ENCODE measurements at regions not wholly inside any gene's neighbourhood (a gene's known extent, or its start where the extent isn't known, plus 50 kb on each side); places are given as distances from the start of the nearest gene placed in this dataset.
"Not testable (repeated sequence)": the region's sequence is repeated elsewhere in the genome, so short reads cannot be mapped to it uniquely, and the experiment has no call there.

DNA sequence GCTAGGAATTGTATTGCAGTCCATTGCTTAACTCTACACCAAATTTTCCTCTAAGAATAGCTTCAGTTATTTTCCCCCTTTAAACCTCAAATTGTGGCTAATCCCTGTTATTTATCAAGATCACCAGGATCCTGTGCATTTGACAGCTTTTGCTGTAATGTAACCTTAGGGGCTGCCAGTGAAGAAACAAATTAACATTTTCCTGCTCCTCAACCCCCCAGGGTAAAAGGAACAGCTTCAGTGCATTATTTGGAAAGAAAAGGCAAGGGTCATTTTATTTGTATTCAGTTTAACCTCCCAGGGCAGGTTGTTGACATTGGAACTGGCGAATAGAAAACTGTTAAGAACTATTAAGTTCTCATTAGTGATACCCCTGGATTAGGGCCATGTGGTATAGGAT, 57.0 kb downstream of the PCDH20 start:
- no peak for DNase-seq

DNA sequence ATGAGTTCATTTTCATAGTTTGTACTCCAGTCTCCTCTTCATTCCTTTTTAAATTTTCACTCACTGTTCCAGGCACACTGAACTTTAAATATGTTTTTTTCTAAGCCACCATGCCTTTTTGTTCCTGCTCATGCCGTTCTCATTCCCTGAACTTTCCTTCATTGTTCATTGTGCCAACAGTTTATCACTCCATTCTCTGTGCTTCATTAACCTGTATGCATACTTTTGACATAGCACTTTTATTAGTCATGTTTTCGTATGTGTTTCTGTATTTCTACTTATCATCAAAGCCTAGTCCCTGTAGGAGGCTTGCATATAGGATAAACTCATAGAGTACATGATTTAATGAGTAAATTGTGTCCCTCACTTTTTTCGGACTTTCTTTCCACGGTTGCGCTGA, 65.3 kb downstream of the PCDH20 start:
- no peak for DNase-seq

DNA sequence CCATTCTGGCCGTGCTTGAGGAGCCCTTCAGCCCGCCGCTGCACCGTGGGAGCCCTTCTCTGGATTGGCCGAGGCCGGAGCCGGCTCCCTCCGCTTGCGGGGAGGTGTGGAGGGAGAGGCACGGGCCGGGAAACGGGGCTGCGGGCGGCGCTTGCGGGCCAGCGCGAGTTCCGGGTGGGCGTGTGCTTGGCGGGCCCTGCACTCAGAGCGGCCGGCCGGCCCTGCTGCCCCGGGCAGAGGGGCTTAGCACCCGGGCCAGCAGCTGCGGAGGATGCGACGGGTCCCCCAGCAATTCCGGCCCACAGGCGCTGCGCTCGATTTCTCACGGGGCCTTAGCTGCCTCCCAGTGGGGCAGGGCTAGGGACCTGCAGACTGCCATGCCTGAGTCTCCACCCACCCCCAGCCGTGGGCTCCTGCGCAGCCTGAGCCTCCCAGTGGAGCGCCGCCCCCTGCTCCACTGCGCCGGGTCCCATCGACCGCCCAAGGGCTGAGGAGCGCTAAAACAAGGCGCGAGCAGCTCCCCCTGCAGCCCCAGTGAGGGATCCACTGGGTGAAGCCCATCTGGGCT, 76.5 kb downstream of the PCDH20 start:
- no peak for DNase-seq

DNA sequence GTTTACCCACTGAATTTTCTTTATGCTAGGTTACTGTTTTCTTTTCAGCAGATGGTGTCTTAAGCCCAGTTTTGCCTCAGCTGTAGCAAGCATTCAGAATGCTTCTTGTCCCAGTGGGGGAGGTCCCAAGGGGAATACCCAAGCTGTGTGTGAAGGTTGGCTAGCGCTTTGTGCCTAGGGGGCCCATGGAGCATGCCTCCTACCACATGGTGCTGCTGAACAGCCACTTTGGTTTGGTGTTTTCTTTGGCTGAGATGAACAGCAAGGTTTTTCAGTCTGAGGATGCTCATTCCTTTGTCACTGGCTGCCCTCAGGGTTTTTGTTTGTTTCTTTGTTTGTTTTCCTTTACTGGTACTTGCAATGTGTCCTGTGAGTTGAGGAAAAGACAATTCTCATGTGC, 99.0 kb downstream of the PCDH20 start:
- DNase-seq, result no peak

DNA sequence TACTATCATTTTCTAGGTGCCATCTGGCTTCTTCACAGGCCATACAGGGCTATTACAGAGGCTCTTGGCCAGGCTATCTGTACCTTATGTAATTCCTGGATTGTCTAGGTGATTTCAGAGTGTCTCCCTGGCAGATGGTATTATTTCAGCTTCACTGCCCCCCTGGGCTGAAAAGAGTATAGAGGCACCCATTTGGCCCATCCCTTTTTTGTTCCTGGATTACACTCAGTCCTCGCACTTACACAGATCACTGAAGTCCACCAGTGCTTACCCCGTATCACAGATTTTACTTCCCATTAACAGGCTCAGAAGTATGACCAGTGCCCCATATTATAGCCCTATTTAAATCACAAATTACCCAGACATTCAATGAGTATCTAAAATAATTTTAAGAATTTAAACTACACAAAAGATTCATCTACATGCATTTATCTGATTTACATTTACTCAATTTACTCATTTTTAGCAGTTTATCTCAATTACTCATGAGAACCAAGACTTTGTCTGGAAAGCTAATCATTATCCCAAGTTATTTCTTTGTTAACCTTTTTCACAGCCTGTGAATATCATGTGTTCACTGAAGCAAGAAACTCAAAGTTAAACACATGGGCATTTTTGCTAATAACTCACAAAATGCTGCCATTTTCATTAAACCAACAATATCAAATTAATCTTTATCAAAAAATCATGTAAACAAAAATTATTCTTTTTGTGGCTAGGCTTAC, 121.0 kb downstream of the PCDH20 start:
- no peak for DNase-seq

DNA sequence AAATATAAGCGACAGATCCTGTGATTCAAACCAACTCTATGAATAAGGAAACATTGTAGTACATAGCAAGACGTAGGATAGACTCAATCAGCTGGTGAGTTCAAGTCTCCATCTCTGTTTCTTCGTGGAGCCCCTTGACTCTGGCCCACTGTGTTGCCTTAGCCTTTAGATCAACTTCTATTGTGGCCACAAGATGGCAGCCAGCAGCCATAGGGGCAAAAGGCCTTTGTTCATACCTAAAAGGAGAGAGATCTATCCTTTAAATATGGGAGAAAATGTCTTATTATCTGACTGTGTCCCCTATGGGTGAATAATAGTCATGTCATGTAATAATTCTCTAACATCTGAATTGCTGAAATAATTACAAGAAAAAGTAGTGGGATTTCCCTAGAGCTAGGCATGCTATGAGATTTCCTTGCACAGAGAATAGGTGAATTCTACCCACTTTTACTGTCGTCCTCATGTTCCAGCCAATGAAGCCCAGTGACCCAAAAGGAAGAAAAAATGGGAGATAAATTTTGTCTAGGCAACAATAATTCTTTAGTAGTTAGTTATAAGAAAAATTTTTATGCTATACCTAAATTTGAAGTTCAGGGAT, 129.4 kb downstream of the PCDH20 start:
- no peak for DNase-seq

DNA sequence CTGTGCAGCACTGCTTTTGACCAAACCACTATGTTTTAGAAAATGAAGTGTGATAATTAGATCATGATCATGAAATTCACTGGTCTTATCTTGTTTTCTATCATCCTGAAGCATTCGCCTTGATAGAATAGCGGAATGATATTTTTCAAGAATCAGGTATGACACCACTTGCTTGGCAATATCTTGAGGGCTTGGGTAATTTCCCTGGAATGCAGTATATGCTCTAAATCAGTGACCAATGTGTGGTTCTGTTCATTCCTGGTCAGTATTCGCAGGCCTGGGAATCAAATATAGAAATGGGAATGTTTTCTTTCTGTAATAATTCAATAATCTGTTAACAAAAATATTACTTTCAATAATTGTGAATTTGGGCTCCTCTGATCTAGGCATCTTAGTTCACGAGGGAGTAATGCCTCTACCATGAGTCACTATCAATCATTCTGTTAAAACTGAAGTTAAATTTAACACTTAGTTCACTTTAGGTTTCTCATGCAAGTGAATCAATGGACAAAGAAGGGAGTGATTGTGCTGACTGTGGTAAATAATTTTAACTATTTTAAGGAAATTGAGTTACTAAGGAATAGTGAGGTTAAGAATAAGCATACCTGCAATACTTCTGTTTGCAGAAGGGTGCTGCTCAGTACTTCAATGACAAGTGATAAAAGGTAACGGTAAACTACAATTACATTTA, 137.9 kb downstream of the PCDH20 start:
- DNase-seq, result no peak

DNA sequence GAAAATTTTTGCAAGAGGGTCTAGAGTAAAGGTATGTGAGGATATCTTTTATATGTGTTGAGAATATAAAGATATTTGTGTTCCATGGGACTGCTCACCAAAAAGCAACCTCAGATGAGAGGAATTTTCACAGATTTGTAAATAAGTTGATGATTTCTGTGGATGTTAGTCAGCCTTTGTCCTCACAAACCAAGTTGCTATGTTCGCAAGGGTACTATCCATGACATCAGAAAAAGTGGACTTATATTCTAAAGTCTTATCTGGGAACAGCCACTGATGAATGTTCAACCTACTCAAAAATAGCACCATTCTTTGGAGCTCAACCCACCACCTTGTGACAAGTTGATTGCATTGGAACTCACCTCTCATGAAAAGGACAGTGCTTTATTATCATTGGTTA, 138.6 kb downstream of the PCDH20 start:
- DNase-seq, result no peak

DNA sequence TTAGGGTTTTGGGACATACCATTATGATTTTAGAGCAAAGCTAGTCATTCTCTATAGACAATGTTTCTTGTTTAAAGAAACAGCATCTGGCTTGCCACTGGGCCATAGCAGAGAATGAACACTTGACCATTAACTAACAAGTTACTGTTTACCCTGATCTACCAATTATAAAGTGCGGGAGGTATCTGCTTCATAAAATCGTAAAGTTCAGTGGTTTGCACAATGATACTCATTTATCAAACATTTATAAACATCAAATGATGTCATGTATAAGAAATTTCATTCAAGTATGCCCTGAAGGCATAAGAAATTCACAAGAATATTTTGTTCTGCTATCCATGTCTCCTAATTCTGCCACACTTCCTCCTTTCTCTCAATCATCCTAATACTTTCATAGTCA, 139.2 kb downstream of the PCDH20 start:
- DNase-seq, result no peak

DNA sequence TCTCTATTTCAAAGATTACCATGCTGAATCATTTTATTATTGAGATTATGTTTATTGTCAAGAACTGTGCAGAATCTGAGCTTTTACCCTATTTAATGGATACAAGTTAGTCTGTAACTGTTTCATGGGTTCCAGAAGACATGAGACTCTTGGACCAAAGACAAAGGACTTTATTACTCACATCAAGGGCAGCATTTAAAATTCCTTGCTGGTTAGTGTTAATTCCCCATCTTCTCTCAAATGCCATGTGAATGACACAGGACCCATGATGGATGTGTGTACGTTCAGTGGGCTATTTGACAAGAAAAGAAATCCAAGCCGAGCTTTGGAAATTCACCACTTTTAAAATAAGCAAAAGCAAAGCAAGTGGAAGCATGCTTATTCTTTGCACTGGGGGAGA, 139.9 kb downstream of the PCDH20 start:
- no peak for DNase-seq

DNA sequence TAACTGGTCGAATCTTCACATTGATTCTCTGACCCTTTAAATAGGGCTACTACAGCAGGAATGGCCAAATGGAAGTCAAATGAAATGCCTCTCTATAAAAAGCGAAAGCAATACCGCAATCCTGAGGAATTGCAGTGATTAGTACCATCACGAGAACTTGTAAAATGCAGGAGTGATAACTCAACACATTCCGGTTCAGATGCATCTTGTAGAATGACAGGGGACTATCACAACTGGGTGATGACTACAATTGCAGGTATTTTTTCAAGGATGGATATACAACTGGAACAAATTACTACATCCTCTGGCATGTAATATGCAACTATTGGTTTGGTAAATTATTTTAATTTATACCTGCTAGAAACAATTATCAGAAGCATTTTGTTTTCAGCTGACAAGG, 140.4 kb downstream of the PCDH20 start:
- DNase-seq, result no peak

DNA sequence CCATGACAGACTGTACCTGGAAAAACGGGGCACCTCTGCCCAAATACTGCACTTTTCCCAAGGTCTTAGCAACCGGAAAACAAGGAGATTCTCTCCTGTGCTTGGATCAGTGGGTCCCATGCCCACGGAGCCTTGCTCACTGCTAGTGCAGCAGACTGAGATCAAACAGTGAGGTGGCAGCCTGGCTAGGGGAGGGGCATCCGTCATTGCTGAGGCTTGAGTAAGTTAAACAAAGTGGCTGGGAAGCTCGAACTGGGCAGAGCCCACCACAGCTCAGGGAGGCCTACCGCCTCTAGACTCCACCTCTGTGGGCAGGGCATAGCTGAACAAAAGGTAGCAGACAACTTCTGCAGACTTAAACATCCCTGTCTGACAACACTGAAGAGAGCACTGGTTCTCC, 148.8 kb downstream of the PCDH20 start:
- not testable (repeated sequence) for DNase-seq

DNA sequence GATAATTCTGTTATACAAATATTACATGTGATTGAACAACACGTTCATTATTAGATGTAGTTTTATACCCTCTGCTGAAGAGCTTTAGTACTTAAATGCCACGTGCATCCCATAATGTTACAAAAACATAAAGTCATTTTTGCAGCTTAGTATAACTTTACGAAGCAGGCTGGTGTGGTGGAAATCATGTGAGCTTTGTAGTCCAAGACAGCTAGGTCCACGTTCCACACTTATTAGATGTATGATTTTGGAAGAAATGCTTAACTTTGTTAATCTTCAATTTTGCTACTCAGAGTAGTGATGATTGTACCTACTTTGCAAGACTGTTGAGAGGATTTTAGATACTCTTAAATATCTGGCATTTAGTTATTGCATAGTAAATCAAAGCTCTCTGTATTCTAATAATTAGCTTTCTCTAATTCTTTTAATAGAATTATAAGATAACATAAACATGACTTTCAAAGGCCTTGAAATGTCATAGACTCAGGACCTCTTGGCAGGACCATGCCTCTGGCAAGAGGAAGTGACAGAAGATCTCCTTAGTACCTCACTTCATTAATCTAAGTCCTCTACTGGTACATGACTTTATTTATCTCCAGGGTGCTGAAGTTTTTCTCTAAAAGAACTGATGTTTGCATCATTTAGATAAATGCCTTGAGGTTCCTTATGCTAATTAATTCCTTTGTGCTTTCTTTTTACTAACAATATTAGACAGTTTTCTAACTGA, 153.7 kb downstream of the PCDH20 start:
- DNase-seq, result no peak

DNA sequence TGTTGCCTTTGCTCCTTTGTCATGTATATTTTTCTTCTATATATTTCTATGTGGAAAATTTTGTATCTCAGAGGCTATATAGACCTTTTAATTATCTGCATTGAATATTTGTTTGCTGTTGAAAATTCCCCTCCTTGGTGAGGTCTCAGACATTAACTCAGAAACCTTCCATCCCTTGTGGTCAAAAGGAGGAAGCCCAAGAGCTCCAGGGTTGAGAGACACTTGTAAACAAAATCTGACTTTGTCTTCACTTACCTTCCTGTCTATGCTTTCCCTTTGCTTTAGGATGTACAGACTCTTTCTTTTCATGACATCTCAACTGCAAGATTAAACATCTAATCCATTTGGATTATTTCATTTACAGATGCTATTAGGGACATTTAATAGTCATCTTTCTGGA, 157.5 kb downstream of the PCDH20 start:
- DNase-seq, result no peak

DNA sequence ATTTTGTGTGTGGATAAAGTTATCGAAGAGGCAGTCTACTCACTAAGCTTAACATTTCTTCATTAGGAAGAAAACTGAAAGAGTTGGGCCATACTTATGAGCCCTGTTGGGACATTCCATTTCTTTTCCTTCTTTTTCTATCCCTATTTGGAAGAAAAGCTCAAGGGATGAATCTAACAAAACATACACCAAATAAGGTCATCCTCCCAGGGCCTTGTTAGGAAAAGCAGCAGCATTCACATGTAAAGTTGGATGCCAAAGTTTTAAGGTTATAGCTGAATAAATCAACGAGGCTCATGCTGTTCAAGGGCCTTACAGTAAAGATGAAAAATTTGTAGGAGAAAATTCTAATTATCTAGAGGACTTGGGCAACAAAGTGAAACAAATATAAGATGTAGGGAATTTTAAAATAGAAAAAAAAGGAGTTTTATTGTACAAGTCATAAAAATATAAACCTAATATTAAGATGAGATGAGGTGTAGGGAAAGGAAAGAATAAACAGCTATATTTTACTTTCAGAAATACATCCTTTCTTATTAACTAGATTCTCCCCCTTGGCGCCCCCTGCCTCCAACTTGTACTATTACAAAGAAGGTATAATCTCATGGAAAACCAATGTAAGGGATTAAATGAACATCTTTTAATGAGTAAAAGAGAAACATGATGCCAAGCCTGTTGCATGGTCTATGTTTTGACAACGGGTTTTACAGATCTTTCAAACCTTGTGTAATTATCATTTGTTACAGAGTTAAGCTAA, 160.4 kb downstream of the PCDH20 start:
- no peak for DNase-seq

DNA sequence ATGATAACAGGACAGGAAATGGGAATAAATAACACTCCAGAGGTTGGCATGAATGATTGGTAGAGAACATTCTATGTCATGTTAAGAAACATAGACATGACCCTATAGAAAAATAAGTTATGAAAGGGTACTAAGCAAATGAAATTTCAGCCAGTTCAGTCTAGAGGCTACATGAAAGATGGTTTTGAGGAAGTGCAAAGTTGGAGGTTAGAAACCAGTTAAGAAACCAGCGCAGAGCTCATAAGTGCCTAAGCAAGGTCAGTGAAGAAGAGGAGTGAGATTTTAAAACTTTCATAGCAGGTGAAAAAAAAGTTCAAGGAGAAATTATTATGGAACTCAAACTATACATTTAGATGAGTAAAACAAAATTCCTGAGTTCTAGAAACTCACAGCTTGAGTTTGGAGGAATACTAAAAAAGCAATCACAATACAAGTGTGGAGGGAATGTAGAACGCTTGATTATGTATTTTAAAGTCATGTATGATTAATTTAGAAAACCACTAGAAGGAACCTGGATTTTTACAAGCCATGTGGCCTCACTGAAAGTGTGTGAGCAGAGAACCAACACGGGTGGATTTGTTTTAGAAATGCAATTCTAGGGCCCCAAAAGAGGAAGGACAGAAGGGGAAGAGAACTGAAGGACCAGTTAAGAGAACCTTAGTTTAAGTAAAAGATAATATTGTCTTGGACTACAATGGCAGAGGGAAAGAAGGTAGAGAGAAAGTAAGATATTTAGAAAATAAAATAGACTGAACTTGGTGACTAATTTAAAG, 162.4 kb downstream of the PCDH20 start:
- DNase-seq, result no peak

DNA sequence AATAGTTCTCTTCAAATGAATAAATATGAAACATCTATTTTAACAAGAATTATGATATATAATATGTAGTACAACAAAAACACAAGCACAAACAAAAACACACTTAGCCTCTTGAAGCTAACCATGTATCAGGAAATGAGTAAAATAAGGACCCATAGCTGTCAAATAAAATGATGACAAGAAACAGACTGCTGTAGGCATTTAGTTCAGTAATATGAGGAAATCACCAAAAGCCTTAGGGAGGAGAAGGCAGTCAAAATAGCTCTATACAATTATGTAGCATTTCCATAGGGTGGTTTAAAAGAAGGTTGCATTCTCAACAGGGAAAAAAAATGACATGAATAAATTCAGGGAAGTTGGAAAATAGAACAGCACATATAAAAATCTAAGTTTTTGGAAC, 163.4 kb downstream of the PCDH20 start:
- DNase-seq, result no peak

DNA sequence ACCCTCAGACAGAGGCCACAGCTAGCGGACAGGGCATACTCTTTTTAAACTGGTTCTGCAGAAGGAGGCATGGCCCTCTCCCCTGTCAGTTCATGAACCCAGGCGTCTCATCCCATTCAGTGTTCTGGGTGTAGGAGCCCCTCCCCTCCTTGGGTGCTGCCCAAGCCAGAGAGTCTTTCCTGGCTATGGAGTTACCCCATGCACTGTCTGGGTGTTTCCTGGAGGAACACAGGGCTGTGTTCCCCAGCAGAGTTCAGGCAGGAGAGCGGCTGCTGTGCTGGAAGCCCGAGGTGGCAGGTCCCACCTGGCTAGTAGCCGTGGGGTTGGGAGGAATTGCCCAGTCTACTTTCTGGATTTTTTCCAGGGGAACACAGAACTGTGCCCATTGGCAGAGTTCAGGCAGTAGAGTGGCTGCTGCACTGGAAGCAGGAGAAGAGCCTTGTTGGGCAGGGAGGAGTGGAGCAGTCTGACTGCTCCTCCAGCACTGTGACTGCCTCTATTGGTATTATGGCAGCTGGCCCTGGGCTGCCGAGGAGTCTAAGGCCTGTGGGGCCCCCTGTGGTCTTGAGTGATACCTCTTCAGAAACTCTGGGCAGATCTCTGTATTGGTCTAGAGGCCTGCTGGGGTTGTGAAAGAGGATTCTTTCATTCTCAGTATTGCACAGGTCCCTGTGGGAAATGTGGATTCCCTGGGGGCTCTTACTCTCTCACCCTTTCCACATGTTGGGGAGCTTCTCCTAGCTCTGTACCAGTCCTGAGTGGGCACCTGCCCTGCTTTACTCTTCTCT, 168.3 kb downstream of the PCDH20 start:
- no peak for DNase-seq

DNA sequence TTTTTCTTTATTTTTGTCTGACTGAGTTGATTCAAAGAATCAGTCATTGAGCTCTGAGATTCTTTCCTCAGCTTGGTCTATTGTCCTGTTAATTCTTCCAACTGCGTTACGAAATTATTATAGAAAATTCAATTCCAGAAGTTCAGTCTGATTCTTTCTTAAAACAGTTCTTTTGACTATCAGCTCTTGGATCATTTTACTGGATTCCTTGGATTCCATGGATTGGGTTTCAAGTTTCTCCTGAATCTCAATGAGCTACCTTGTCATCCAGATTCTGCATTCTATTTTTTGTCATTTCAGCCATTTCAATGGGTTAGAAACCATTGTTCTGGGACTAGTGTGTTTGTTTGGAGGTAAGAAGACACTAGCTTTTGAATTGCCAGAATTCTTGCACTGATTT, 169.3 kb downstream of the PCDH20 start:
- DNase-seq, result no peak

DNA sequence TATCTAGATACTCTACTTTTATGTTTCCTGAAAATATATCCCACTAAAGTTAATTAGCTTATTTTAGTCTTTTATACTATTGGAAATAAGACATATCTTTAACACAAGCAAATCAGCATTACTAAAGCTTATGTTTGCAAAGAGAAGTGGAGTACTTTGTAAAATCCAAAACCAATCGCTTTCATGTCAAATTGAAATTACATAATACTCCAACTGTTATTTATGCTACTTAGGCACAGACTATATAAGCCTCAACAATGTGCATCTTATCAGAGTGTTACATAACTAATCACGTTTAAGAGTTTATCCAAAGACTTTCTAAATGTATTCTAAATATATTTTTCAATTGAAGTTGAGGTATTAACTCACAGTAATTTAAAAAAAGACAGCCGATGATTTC, 200.0 kb downstream of the PCDH20 start:
- no peak for DNase-seq

Measured in muscle of arm (tissue), 1 donor.